ENCODE measurements at regions not wholly inside any gene's neighbourhood (a gene's known extent, or its start where the extent isn't known, plus 50 kb on each side); places are given as distances from the start of the nearest gene placed in this dataset.

GRCh38 chr3:176840641-176841286, 356.5 kb downstream of the TBL1XR1 start:
- TF ChIP-seq SMC3 (IDR thresholded peaks at IDR 0.05; ENCODE audit: low read depth, low read length) (no peak), CTCF (IDR thresholded peaks at IDR 0.05) (no peak)

Measured in SK-N-SH (cell line).